ENCODE measurements at regions not wholly inside any gene's neighbourhood (a gene's known extent, or its start where the extent isn't known, plus 50 kb on each side); places are given as distances from the start of the nearest gene placed in this dataset.

DNA sequence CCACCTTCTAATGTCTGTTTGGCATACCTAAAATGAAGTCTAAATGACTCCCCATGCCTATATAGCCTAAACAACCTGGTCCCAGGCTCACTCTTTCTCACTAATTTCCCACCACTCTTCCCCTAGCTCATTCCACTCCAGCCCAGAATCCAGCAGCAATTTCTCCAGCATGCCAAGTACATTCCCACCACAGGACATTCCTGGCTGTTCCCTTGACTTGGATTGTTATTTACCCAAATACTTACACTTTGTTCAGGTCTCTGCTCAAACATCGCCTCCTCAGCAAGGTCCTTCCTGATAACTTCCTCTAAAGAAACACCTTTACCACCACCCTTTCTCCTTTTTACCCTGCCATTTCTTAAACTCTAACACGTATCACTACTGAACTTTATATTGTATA is 743.4 kb downstream of the RPS29 start:
- in situ Hi-C loops (cut with HindIII; ENCODE audit: low sequenced_read_pairs): no loop called here
- DNase-seq (ENCODE audit: low spot score): no peak

DNA sequence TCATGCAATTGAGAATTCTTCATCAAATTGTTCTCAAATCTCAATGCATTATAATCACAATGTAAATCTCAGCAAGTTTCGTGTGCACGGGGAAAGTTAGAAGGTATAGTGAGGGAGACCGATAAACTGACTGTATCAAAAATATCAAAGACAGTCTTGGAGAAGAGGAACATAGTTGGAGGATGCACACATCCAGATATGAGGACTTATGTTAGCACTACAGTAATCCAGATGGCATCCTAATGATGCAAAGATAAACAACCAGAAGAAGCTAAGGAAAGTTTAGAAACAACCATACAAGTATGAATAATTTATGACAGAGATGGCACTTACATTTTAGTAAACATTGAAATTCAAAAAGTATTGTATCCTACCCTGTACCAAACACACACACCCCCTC is 760.1 kb downstream of the RPS29 start:
- in situ Hi-C loops (cut with HindIII; ENCODE audit: low sequenced_read_pairs): no loop called here
- no peak for DNase-seq (ENCODE audit: low spot score)

DNA sequence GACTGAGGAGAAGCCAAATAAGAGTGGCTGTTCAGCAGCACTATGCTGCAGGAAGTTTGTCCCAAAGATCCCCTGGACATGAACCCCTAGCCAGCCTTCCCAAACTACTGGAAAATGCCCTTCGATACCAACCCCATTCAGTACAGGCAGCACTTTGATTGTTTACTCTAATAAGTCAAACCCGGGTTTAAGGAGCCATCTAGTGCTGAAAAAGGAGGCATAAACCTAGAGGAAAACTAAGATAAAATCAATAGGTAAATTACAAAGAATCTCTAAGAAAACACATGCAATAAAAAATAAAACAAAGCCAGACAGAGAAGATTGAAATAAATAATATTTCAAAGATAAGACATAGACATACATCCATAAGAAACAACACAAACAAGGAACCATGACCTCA is 771.6 kb downstream of the RPS29 start:
- in situ Hi-C loops (cut with HindIII; ENCODE audit: low sequenced_read_pairs): no loop called here
- DNase-seq (ENCODE audit: low spot score): no peak

- DNase-seq (ENCODE audit: low spot score): no peak
- in situ Hi-C loops (cut with HindIII; ENCODE audit: low sequenced_read_pairs): no loop called here
Measured at GRCh38 chr14:48805315-48805714, 780.9 kb downstream of the RPS29 start.

GRCh38 chr14:48792376-48793024 is 793.7 kb downstream of the RPS29 start:
- in situ Hi-C loops (cut with HindIII; ENCODE audit: low sequenced_read_pairs): no loop called here
- no peak for DNase-seq (ENCODE audit: low spot score)

- in situ Hi-C loops (cut with HindIII; ENCODE audit: low sequenced_read_pairs): no loop called here
Measured at GRCh38 chr14:48788771-48789170, 797.4 kb downstream of the RPS29 start.

DNA sequence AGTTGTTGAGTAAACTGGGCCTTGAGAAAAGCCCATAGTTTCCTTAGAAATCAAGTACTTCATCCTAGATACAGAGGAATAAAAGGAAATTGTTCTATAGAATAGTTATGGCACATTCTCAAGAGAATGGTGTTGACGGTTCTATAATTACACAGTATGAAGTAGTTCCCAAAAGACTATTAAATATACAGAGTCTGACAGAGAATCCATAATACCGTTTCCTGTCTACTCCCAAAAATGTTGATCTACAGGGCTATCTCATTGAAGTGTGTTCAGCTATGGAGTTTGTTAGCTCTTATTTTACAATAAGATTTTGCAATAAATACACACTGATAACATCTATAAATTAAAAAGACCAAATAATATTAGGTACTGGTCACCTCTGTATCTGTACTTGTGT is 799.7 kb downstream of the RPS29 start:
- in situ Hi-C loops (cut with HindIII; ENCODE audit: low sequenced_read_pairs): no loop called here
- no peak for DNase-seq (ENCODE audit: low spot score)

More at GRCh38 chr14:48788771-48789170, 797.4 kb downstream of the RPS29 start:
- DNase-seq (ENCODE audit: low spot score): no peak

DNA sequence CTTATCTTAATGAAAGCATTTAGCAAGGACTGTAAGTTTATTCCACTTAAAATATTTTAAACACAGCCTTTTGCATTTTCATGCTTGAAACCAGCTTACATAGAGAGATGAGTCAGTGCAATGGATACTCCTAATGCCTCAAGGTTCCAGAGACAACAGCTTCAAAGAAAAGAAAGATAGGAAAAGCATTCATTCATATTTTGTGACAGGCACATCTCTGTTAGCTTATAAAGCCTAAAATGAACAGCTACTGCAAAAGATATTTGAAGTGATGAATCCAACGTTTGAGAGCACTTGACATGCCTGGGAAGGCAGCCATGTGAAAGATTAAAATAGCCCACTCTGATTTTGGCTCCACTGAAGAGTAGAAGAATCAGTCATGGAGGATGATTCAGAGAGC is 814.5 kb downstream of the RPS29 start:
- no peak for DNase-seq (ENCODE audit: low spot score)
- in situ Hi-C loops (cut with HindIII; ENCODE audit: low sequenced_read_pairs): no loop called here

GRCh38 chr14:48751293-48751692 is 834.9 kb downstream of the RPS29 start:
- no peak for DNase-seq (ENCODE audit: low spot score)
- in situ Hi-C loops (cut with HindIII; ENCODE audit: low sequenced_read_pairs): no loop called here

DNA sequence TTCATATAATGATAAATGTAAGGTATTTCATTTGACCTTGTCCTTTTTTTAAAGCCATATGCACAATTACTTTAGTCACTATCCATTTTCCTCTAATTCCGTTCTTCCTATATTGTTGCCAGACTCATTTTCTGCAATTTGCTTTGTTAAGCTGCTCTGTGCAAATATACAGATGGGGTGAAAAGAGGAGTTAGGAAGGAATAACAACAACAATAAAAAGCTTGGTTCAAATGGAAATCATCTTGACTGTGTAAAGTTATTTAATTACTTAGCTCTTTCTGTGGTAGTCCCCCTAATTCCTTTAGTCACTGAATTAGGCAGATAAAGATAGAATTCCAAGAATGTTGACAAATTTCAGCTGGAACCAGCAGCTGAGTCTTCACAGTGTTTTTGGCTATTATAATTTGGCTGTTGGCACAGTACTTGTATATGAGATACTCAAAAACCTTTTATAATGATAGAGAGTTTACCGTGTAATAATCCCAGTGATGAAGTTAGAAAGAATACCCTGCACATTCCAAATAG is 838.0 kb downstream of the RPS29 start:
- in situ Hi-C loops (cut with HindIII; ENCODE audit: low sequenced_read_pairs): no loop called here
- no peak for DNase-seq (ENCODE audit: low spot score)

DNA sequence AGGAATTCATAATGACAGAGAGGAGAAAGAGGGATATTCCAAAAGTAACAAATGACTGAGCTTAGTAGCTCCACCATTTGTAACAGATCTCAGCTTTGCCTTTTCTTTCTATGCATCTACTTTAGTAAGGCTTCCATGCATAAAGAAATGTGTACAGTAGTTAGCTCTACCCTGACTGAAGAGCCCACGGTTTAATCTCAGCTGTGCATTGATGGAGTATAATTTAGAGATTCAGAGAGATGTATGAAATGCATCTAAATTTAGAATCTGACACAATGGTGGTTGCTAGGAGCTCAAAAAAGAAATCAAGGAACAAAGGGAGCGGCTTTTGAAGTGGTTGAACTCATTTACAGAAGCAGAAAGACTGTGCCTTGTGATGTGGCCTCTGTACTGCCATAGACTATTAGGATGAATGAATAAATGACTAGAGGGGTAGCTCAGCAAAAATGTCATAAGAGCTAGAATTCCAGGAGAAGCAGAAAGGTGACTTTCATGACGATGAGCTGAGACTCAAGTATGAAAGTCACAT is 838.6 kb downstream of the RPS29 start:
- in situ Hi-C loops (cut with HindIII; ENCODE audit: low sequenced_read_pairs): no loop called here
- no peak for DNase-seq (ENCODE audit: low spot score)

DNA sequence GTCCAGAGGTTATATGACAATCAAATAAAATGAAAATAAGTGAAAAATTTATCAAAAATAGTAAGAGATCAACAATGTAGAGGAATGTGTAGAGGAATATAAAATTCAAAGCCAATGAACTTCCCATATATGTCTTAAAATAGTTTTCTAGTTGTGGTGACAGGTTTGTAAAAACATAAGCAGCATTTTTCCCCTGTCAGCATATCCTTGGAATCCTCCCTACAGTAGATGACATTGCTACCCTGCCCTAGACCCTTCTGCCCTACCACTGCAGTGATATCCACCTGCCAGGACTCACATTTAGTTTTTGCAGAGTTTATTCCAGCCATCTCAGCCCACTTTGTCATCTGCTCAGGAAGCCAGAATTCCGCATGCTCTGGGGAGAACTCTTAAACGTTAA is 842.0 kb downstream of the RPS29 start:
- in situ Hi-C loops (cut with HindIII; ENCODE audit: low sequenced_read_pairs): no loop called here
- DNase-seq (ENCODE audit: low spot score): no peak

DNA sequence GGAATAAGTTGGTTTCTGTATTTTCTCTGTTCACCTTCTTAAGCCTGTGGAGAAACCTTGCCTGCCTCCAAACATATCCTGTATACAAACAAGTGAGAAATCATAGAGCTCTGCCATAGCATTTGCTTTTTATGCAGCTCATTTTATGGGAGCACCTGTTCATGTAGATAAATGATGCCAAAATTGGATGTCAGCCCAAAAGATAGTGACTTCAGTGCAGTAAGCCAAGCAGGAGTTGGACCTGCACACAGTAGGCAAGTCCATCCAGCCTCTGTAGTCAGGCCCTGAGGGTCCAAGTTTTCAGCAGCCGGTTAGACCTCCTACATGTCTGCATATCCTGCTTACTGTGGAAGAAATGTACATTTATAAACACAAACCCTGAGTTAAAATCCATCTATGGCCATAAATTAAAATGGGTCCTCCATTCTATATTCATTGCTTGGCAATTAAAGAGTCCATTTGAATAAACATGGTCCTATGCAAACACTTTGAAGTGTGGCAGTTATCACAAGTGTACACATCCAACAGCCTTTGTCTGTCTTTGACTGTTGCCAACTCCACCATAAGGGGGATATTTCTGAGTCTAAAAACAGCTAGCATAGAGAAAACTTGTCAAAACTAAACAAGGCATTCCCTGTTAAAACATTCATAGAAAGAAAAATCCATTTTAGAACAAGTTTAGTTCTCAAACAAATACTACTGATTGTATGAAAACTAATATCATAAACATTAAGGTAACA is 847.8 kb downstream of the RPS29 start:
- in situ Hi-C loops (cut with HindIII; ENCODE audit: low sequenced_read_pairs): no loop called here
- DNase-seq (ENCODE audit: low spot score): no peak

DNA sequence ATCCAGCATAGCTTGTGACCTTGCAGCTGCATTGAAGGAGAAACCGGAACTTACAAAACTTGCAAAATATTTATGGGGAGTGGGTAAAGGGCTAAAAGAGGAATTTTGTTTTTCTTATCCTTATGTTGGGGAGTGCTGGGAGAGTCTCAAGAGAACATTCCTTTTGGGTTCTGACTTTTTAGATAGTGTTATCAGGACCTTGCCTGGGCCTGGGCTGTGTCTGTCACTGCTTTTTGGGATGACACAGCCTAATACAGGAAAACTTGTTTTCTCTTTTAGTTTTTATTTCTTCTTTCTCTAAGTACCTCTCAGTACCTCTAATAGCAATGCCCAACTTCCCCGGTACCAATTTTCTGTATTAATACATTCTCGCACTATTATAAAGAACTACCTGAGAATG is 850.6 kb downstream of the RPS29 start:
- in situ Hi-C loops (cut with HindIII; ENCODE audit: low sequenced_read_pairs): no loop called here

DNA sequence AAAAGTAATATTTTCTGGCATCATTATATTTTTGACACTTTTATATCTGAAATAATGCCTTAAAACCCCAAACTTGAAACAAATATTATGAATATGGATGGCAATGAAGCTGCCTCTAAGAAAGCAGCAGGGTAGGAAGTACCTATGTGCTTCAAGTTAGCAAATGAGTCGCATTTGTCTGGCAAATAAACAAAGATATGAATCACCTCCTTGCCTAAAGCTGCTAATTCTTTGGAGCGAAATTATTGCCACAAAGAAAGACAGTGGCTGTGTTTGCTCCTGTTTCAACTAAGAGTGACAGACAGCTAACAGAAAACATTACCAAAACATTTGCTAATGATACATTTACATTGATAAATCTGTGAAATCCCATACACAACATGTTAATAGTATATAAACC is 854.9 kb downstream of the RPS29 start:
- in situ Hi-C loops (cut with HindIII; ENCODE audit: low sequenced_read_pairs): no loop called here
- DNase-seq (ENCODE audit: low spot score): no peak

More for the DNA sequence above, 850.6 kb downstream of the RPS29 start:
- no peak for DNase-seq (ENCODE audit: low spot score)

GRCh38 chr14:48726080-48726642 is 860.0 kb downstream of the RPS29 start:
- in situ Hi-C loops (cut with HindIII; ENCODE audit: low sequenced_read_pairs): no loop called here

DNA sequence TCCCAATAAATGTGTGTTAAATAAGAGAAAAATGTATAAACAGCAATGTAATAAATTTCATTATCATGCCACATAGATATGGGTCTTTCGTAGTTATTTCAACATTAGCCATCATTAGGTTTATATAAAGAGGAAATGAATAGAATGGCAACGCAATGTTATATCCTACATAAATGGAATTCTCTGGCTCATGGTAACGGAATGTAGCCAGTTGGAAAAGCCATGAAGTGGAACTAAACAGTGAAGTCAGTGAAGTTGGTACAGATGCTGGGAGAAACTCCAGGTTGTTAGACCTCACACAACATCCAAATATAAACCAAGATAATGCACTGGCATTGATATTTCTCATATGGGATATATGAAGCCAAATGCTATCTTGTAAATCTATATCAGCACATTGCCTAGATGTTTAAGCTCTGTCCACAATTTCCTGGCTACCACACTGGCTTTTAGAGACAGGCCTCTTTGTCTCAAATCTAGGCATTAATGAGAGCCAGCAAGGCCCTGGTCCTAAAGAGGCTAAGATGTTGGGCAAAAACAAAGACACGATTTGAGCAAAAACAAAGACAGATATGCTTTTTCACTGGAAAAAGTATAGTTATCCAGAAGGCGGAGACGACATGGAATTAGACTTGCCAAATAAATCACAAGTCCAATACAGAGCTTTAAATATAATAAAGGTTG is 861.0 kb downstream of the RPS29 start:
- DNase-seq (ENCODE audit: low spot score): no peak
- in situ Hi-C loops (cut with HindIII; ENCODE audit: low sequenced_read_pairs): no loop called here

More at GRCh38 chr14:48726080-48726642, 860.0 kb downstream of the RPS29 start:
- DNase-seq (ENCODE audit: low spot score): no peak

GRCh38 chr14:48723841-48724495 is 862.2 kb downstream of the RPS29 start:
- no peak for DNase-seq (ENCODE audit: low spot score)
- in situ Hi-C loops (cut with HindIII; ENCODE audit: low sequenced_read_pairs): no loop called here

GRCh38 chr14:48714366-48714765 is 871.8 kb downstream of the RPS29 start:
- in situ Hi-C loops (cut with HindIII; ENCODE audit: low sequenced_read_pairs): no loop called here
- no peak for DNase-seq (ENCODE audit: low spot score)
